ENCODE measurements at regions not wholly inside any gene's neighbourhood (a gene's known extent, or its start where the extent isn't known, plus 50 kb on each side); places are given as distances from the start of the nearest gene placed in this dataset.

DNA sequence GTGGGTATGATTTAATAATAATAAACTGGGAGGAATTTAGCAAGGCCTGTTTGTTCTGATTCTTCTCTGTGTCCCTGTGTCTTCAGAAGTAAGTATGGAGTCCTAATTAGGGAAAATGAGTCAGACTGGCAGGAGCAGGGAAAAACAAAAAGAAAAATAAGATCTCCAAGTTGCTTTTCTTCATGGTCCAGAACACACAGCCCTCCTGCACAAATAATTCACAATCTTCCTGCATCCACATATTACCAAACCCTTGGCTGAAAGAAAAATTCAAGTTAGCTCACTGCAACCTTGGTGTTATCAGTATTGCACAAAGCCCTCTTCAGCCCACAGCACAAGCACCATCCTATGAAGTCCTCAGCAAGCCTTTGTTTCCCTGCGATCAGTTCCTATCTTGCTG lies 142.0 kb upstream of the LAMA2 start:
- TF ChIP-seq EZH2 (IDR thresholded peaks at IDR 0.05; ENCODE audit: insufficient read depth, poor library complexity, severe bottlenecking) (no peak), EZH2phosphoT487 (IDR thresholded peaks at IDR 0.05; ENCODE audit: insufficient read depth, low read depth) (no peak)

All from GM23248 (cell line).